Hepatocyte (in vitro differentiated cells): ENCODE measurements at regions not wholly inside any gene's neighbourhood (a gene's known extent, or its start where the extent isn't known, plus 50 kb on each side); places are given as distances from the start of the nearest gene placed in this dataset.

Source experiments
- CTCF ChIP-seq: fragments of 200-600 bp; sonication (generic); IDR thresholded peaks from 2 replicates; pipeline ENCODE4 v1.5.1; 2016; ENCODE audit warnings: antibody characterized with exemption, mild to moderate bottlenecking; ENCODE audit not compliant: poor library complexity
- EZH2 ChIP-seq: fragments of 200-600 bp; sonication (generic); IDR thresholded peaks from 2 replicates; pipeline ENCODE4 v1.6.1; 2016; ENCODE audit warnings: antibody characterized with exemption, mild to moderate bottlenecking, borderline replicate concordance
- EZH2phosphoT487 ChIP-seq: fragments of 200-600 bp; sonication (generic); IDR thresholded peaks from one replicate; pipeline ENCODE4 v1.6.1; 2018; ENCODE audit warnings: antibody characterized with exemption, mild to moderate bottlenecking, low read depth, moderate library complexity; ENCODE audit not compliant: unreplicated experiment, severe bottlenecking

- TF ChIP-seq CTCF, result no peak
- TF ChIP-seq EZH2, result no peak
- no peak for TF ChIP-seq EZH2phosphoT487
Measured at GRCh38 chr2:182589121-182589520, 126.9 kb upstream of the DNAJC10 start.
